ENCODE measurements at regions not wholly inside any gene's neighbourhood (a gene's known extent, or its start where the extent isn't known, plus 50 kb on each side); places are given as distances from the start of the nearest gene placed in this dataset.

DNA sequence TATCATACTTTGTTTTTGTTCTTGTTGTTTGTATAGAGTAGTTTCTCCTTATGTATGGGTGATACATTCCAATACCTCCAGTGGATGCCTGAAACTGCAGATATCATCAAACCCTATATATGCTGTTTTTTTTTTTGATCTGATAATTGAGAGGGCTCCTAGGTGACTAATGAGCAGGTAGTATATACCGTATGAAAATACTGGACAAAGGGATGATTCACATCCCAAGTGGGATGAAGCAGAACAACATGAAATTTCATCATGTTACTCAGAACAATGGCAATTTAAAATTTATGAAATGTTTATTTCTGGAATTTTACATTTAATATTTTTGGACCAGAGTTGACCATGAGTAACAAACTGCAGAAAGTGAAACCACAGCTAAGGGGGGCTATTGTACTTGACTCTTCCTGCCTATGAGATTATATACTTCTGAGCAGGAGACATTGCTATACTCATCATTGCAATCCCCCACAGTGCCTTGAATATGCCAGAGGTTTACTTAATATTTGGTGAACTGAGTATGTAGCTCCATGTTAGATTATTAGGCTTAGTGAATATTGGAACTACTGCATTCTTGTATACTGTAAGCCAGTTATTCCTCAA lies 258.7 kb upstream of the FBXL7 start:
- ATAC-seq (no peak), DNase-seq (no peak)
- H3K4me1 ChIP-seq, result no peaks in the 10 kb centered on the region
- no peak overlapping the region for H3K27ac ChIP-seq
- H3K36me3 ChIP-seq, result no peaks in the 10 kb centered on the region
- intact Hi-C loops (cut with DNase I; ENCODE audit: low total_unique reads), result no loop called here
- no peaks in the 10 kb centered on the region for H3K27me3 ChIP-seq
- peaks cover 0 to 5% (median 0%) of the 10 kb centered on the region in 3 donors for H3K9me3 ChIP-seq
- in situ Hi-C loops (cut with MboI; ENCODE audit: low sequenced_read_pairs in 4 of 4), result no loop called here
- TF ChIP-seq, protein P1, sequence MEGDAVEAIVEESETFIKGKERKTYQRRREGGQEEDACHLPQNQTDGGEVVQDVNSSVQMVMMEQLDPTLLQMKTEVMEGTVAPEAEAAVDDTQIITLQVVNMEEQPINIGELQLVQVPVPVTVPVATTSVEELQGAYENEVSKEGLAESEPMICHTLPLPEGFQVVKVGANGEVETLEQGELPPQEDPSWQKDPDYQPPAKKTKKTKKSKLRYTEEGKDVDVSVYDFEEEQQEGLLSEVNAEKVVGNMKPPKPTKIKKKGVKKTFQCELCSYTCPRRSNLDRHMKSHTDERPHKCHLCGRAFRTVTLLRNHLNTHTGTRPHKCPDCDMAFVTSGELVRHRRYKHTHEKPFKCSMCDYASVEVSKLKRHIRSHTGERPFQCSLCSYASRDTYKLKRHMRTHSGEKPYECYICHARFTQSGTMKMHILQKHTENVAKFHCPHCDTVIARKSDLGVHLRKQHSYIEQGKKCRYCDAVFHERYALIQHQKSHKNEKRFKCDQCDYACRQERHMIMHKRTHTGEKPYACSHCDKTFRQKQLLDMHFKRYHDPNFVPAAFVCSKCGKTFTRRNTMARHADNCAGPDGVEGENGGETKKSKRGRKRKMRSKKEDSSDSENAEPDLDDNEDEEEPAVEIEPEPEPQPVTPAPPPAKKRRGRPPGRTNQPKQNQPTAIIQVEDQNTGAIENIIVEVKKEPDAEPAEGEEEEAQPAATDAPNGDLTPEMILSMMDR (IDR thresholded peaks at IDR 0.05 in 4 of 5, conservative IDR thresholded peaks at IDR 0.05 in 1 of 5), result no peak
- TF ChIP-seq POLR2A (IDR thresholded peaks at IDR 0.05), result no peak
- H3K4me3 ChIP-seq, result no peak overlapping the region

DNA sequence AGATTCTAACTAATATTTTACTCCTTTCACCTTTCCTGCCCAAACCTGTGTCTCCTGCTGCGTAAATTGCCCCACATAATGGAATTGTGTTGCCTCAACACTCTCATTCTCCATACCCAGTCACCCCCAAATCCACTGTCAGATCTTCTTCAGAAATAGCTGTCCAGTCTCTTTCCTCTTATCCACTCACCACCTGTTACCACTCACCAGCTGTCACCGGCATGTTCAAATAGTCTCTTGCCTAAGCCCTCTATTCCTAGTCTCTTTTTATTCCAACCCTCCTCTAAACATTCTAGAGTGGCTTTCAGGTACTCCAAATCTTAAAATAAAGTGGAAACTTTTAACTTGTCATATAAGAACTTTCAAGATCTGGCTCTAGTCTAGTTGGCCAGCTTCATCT lies 262.0 kb upstream of the FBXL7 start:
- no peak for DNase-seq
- ATAC-seq, result no peak
- Histone ChIP-seq H3K36me3 (no peaks in the 10 kb centered on the region), H3K9me3 (no peaks in the 10 kb centered on the region), H3K4me1 (no peaks in the 10 kb centered on the region), H3K4me3 (no peak overlapping the region), H3K27ac (no peak overlapping the region), H3K27me3 (no peaks in the 10 kb centered on the region)
- intact Hi-C loops (cut with DNase I; ENCODE audit: low total_unique reads), result no loop called here
- TF ChIP-seq, protein P1 (IDR thresholded peaks at IDR 0.05 in 4 of 5, conservative IDR thresholded peaks at IDR 0.05 in 1 of 5), result no peak
- TF ChIP-seq POLR2A (IDR thresholded peaks at IDR 0.05), result no peak
- in situ Hi-C loops (cut with MboI; ENCODE audit: low sequenced_read_pairs in 4 of 4), result no loop called here

DNA sequence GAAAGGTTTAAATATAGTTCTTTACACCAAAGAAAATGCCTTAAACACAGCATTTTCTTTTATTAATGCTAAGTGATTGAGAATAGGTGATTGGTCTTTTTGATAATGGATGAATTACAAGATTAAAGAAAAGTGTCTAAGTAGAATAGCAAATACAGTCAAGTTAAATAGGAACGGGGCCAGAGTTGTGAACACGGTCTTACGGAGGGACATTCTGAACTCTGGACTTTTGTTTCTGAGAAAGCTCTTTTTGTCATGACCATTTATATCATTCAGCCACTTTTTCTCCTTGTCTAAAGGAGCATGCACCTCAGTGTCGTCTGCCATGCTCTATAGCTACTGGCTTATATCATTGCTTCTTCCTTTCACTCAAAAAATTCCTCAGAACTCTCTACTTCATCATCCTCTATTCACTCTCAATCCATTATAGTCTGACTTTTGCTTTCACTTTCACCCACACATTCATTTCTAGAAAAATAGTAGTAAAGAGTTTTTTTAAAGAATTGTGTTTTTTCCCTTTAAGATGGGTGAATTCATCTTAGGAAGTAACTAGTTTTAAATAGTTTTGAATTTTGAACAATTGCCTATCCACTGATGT lies 263.0 kb upstream of the FBXL7 start:
- Histone ChIP-seq H3K9me3 (no peaks in the 10 kb centered on the region), H3K4me3 (no peak overlapping the region), H3K4me1 (no peaks in the 10 kb centered on the region), H3K27ac (no peak overlapping the region), H3K27me3 (no peaks in the 10 kb centered on the region), H3K36me3 (no peaks in the 10 kb centered on the region)
- ATAC-seq (no peak), DNase-seq (no peak)
- intact Hi-C loops (cut with DNase I; ENCODE audit: low total_unique reads), result no loop called here
- in situ Hi-C loops (cut with MboI; ENCODE audit: low sequenced_read_pairs in 4 of 4), result no loop called here
- TF ChIP-seq, protein P1 (IDR thresholded peaks at IDR 0.05 in 4 of 5, conservative IDR thresholded peaks at IDR 0.05 in 1 of 5), result no peak
- no peak for TF ChIP-seq POLR2A (IDR thresholded peaks at IDR 0.05)

DNA sequence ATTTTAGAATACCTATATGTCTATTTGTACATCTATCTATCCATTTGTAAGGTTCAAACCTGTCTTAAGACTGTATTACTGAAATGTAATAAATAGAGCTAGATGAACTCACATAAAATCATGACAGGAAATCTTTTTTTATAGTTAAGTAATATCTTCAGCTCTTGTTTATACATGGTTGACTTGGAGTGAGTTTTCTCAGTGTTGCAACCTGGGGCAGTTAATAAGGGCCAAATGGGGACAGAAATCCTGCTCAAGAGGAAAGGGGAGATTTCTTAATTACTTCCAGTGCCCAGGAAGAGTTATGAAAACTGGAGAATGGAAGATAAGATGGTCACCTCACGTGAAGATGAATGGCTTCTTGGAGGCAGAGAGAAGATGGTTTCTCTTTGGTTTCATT lies 265.1 kb upstream of the FBXL7 start:
- Histone ChIP-seq H3K4me1 (no peaks in the 10 kb centered on the region), H3K9me3 (no peaks in the 10 kb centered on the region), H3K36me3 (no peaks in the 10 kb centered on the region), H3K27me3 (no peaks in the 10 kb centered on the region), H3K27ac (no peak overlapping the region), H3K4me3 (no peak overlapping the region)
- TF ChIP-seq, protein P1 (IDR thresholded peaks at IDR 0.05 in 4 of 5, conservative IDR thresholded peaks at IDR 0.05 in 1 of 5), result no peak
- TF ChIP-seq POLR2A (IDR thresholded peaks at IDR 0.05), result no peak
- in situ Hi-C loops (cut with MboI; ENCODE audit: low sequenced_read_pairs in 4 of 4) (no loop called here), intact Hi-C loops (cut with DNase I; ENCODE audit: low total_unique reads) (no loop called here)
- ATAC-seq (no peak), DNase-seq (no peak)

DNA sequence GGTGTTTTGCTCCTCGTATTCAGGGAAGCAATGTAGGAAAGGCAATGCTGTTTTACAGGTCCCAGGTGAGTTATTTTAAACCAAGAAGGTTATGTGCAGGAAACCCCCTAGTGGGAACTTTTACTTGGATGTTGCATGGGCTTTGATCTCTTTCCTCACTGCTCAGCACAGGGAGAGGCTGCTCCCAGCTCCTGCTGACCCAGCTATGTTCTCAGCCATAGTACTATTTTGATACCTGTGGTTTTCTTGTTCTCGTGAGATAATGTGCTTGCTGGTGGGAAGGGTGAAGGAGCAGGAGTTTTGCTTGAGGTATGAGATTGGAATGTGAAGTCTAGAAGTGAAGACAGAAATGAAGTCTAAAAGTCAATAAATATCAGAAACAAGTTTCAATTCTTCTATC lies 265.6 kb upstream of the FBXL7 start:
- DNase-seq (no peak), ATAC-seq (no peak)
- Histone ChIP-seq H3K4me3 (no peak overlapping the region), H3K4me1 (no peaks in the 10 kb centered on the region), H3K27me3 (no peaks in the 10 kb centered on the region), H3K27ac (no peak overlapping the region), H3K9me3 (no peaks in the 10 kb centered on the region), H3K36me3 (no peaks in the 10 kb centered on the region)
- TF ChIP-seq POLR2A (IDR thresholded peaks at IDR 0.05), result no peak
- TF ChIP-seq, protein P1 (IDR thresholded peaks at IDR 0.05 in 4 of 5, conservative IDR thresholded peaks at IDR 0.05 in 1 of 5), result no peak
- intact Hi-C loops (cut with DNase I; ENCODE audit: low total_unique reads) (no loop called here), in situ Hi-C loops (cut with MboI; ENCODE audit: low sequenced_read_pairs in 4 of 4) (no loop called here)
